Stimulated activated CD8-positive, alpha-beta memory T cell treated with anti-CD3 and anti-CD28 coated beads, Interleukin-4, amount 100 ng/mL, for 48 hours (primary cell): ENCODE measurements at regions not wholly inside any gene's neighbourhood (a gene's known extent, or its start where the extent isn't known, plus 50 kb on each side); places are given as distances from the start of the nearest gene placed in this dataset.

Source experiments
- DNase-seq: peaks from one replicate; pipeline ENCODE4 v3.0.0-alpha.2; 2020

GRCh38 chr2:121086450-121086849, 198.6 kb downstream of the TFCP2L1 start:
- DNase-seq: no peak

DNA sequence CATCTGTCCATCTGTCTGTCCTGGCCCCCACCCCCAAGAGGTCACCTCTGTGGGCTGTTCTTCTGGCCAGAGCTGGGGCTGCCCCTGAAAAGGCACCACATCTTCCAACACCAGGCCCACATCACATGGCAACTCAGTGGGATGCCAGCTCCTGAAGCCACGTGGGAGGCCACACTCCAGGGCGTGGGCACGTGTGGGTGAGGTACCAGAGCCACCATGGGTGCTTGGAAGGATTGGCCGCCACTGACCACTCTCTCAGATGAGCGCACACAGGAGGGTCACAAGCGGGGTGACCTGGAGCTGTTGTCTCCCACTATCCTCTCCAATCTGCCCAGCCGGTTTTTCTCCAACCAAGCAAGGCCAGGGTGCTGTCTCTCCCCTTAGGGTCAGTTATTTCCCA, 197.9 kb downstream of the TFCP2L1 start:
- DNase-seq: no peak

DNA sequence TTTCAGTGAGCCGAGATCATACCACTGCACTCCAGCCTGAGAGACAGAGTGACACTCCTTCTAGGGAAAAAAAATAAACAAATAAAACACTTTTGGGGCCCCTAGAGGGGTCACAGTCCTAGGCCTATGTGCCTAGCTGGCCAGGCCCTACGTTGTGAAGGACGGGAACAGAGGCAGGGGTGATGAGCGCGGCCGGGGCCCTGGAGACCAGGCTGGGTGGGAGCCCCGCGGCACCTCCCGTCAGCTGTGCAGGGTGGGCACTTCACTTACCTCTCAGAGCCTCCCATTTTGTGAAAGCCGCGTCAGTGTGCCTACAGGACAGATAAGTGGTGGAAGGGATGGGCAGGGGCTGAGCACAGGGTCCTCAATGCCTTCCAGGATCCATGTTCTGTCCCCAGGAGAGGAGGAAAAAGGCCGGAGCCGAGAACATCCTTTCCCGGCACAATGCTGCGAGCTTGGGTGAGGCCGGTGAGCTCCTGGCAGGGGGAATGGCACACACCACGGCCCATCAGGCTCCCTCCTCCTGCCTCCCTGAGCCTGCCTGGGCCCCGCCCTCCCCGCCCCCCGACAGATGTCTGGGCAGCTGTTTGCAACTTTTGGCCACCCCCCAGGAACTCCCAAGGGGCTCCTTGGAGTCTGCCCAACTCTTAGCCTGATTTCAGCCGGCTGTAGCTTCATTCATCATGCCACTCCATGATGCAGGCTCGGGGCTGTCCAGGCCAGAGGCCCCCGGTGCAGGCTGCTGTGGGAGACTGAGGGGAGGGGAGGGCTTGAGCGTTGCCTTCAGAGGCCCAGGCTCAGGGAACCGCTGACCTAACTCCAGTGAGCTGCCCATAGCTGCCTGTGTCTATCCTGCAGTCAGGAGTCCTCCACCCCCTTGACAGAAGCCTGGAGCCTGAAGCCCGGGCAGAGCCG, 196.5 kb downstream of the TFCP2L1 start:
- DNase-seq: no peak

GRCh38 chr2:121089166-121089510, 195.9 kb downstream of the TFCP2L1 start:
- DNase-seq: no peak

DNA sequence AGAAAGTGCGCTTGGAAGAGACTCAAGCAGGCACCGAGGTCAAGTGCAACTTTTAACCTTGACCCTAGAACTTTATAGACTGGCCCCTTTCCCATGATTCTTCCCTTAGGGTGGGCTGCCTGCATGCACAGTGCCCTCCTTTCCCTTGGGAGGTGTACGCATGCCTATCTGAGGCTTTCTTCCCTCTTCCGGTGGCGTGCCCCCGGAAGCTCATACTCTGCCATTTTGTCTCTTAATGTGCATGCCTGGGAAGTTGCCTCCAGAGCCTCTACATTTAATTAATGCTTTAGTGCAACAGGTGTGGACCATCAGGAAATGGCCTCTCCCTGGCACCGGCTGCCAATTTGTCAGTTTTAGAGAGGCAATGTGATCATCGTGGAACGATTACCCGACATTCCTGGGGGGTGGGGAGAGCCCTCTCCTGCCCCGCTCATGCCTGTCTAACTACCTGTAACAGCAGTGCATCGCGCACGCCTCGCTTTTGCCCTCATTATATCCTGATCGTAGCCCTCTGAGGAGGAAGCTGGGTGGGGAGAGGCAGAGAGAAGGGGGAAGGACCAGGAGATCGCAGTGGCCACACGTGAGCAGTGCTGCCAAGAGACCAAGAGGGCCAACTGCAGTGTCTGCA, 194.8 kb downstream of the TFCP2L1 start:
- no peak for DNase-seq

- no peak for DNase-seq
Measured at GRCh38 chr2:121092095-121092494, 192.9 kb downstream of the TFCP2L1 start.

DNA sequence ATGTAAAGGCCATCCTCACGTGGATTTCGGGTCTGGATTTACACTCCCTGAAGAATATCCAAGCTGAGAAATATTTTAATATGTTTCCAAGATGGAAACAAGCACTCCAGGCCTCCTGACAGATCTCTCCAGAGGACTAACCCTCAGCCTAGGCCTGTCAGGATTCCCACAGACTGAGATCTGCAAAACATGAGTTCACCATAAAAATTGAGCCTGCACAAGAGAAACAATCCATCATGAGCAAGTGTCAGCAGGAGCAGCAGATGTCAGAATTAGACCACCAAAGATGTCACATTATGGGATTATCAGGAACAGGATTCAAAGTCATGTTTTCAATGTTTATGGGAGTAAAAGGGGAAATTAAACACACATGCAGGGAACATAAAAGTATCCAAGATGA, 191.3 kb downstream of the TFCP2L1 start:
- no peak for DNase-seq

GRCh38 chr2:121094101-121094500, 190.9 kb downstream of the TFCP2L1 start:
- DNase-seq: no peak

DNA sequence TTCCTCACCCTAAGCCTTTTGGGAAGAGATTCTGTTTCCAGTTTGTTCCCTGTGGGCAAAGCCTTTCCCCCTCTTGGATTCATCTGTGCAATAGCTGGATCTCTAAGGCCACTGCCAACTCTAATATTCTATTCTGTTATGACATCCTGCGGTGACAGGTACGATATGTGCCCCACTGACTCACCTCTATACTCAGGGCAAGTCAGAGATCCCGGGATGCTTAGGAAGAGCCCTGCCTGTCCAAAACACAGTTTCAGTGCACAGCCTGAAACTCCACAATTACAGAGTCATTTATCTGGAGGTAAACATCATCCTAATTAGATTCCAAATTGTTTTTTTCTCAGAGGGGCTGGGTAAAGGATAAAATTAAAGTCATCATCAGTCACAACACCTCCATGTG, 190.2 kb downstream of the TFCP2L1 start:
- DNase-seq: no peak

DNA sequence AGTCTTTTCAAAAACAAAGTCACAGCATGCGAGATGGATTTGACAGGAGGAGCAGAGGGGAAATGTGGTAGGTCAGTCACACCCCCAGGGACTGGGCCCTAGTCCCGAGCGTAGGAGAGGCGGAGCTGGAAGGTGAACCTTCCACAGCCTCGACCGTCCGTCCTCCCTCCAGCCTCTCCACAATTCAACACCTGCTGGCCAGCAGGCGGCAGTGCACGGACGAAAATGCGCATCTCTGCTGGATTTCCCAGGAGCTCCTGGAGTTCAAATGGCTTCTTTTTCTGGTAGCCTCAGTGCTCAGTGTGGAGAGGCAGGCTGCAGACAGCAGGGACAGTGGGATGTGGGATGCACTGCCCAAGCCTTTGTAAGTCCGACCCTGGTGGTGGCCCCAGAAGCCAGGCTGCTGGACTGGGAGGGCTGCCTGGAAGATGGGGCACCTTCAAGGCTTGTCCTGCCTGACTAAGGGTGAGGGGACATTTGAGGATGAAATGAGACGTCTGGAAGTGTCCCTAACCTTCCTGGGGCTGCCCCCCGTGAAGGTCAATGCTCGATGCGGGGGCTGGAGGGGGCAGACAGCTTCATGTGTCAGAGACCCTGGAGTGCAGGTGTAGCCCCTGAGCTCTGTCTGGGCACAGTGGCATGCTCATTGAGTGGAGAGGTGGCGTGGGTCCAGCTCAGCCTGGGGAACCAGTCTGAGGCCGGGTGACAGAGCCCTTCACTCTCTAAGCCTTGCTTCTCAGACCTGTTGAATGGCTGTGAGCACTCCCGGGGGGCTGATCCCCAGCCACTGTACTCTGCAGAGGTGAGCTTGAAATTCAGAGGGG, 189.5 kb downstream of the TFCP2L1 start:
- DNase-seq: peak; percentile 53

DNA sequence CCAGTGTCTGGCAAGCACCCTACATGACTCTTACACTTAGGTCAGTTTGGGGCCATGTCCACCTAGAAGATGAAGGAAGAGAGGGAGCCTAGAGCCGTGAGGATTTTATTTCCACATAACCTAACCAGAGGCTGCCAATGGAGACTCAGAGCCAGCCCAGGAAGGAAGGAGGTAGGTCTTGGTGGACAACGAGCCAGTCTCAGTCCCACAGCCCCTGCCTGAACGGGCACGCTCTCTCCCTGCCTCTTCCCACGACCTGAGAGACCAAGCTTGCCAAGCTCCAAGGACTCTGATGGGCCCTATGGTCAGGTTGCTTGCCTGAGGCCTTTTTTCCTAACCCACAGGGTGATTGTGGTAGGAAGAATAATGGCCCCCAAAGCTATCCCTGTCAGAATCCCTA, 188.4 kb downstream of the TFCP2L1 start:
- no peak for DNase-seq

DNA sequence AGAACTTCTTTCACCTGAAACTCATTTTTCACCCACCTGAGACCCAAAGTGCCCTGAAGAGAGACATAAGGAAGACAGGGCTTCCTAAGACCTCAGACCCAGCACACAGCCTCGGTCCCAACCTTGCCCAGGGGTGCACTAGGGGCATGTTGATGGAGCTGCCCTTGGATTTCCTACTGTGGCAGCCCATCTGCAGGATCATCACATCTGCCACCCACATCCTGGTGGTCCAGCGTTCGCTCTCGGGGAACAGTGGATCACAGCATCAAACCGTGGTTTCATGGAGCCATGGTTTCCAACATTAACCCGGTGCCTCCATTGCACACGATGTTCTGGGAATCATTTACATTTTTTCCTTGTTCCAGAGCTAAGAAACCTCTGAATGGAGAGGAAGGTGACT, 186.4 kb downstream of the TFCP2L1 start:
- no peak for DNase-seq

DNA sequence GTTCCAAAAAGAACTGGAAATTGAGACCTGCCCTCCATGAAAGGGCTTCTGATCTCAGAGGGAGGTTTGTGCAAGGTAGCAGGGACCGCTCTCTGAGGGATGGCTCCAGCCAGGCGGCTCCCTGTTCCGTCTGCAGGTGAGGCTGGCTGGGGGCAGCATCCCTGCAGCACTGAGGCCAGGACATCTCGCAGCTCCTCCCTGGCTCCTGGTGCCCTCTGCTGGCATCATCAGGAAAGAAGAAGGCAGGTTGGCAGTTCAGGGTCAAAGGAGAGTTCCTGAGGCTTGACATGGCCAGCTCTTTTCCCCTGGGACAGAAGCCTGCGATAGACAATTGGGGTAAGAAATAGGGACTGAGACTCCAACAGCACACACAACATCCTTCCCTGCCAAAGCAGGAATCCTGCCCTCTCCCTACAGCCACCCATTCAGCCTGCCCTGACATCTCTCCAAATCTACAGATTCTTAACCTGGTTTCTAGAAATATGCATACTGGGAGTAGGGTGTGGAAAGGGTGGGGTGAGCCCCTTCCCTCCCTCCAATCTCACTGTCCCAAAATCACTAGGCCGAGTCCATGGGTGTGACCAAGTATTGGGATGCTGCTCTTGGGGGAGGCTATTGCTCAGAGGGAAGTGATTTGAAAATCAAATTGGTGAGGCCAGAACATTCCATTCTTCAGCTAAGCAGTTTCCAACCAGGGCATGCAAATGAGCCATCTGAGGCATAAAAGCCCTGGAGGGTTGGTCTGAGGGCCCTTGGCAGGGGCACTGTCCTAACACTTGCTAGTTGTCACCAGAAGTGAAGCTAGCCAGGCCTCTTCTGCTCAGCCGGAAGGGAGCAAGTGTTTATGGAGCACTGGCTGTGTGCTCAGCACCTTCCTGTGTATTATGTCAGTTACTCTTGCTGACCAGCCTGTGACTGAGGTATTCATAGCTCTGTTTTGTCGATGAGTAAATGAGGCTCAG, 185.4 kb downstream of the TFCP2L1 start:
- no peak for DNase-seq

DNA sequence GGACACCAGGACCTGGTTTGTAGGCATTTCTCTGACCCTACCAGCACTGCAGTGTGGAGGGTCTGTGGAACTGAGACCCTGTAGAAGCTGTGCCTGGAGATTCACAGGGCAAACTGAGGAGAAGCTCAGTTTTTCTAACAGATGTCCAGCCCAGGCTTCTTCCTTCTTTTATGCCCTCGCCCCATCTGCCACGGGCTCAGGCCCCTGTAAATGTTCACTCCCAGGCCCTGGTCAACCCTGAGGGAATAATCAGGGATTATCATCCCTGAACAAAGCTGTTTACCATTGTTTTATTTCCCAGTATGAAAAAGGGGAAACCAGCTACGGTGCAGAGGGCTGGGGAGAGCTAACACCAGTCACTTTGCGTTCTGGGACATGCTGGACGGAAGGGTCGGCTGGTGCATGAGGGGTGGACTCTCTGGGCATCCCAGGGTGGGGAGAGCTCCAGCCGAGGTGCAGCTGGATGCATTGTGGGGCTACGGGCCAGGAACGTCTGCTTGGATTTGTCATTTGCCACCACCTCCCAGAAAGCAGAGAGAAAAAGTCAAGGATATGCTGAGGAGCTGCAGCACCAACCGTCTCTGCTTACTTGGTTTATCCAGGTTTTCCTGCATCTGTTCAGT, 183.8 kb downstream of the TFCP2L1 start:
- no peak for DNase-seq

- no peak for DNase-seq
Measured at GRCh38 chr2:121102941-121103340, 182.1 kb downstream of the TFCP2L1 start.

- DNase-seq: no peak
Measured at GRCh38 chr2:121103960-121104359, 181.0 kb downstream of the TFCP2L1 start.

GRCh38 chr2:121104721-121105141, 180.3 kb downstream of the TFCP2L1 start:
- DNase-seq: no peak

- DNase-seq: no peak
Measured at GRCh38 chr2:121110924-121111323, 174.1 kb downstream of the TFCP2L1 start.

- DNase-seq: no peak
Measured at GRCh38 chr2:121118951-121119350, 166.1 kb downstream of the TFCP2L1 start.

DNA sequence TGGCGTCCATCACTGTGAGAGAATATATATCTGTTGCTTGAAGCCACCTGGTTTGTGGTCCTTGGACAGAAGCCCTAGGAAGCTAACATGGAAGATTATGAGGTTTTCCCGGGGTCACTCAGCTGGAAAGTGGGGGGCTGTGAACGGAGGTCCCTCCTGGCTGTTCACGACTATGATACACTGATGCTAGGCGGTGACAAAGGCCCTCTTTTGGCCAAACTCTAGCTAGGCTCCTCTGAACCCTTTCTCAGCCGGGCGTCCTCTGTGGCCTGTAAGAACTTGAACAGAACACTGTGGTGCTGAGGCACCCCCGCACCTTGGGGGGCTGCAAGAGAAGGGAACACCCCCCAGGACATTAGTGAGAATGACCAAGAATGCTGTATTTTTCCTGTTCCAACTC, 164.6 kb downstream of the TFCP2L1 start:
- no peak for DNase-seq

GRCh38 chr2:121120991-121121390, 164.0 kb downstream of the TFCP2L1 start:
- no peak for DNase-seq

DNA sequence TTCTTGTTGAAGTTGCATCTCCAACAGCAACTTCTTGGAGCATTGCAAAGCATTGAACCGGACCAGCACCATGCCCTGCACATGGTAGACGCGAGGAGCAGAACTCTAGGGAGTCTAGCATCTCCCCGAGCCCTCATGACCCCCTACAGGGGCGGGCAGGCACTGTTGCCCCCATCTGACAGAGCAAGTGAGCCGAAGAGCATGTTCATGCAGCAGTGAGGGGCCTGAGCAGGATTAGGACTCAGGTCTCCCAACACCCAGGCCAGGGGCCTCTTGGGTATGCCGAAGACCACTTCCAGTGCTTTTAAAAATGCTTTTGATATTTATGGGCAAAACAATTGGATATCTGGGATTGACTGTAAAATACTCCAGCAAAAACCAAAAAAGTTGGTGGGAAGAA, 163.3 kb downstream of the TFCP2L1 start:
- DNase-seq: no peak
